Pancreas (tissue), 10 donors: ENCODE measurements at regions not wholly inside any gene's neighbourhood (a gene's known extent, or its start where the extent isn't known, plus 50 kb on each side); places are given as distances from the start of the nearest gene placed in this dataset.

Experiments used
- ATAC-seq, 4 donors: fragments of 200-7000 bp; cut with Tn5 transposase; one replicate each; pipeline versions ENCODE4 v1.8.0 to v1.9.1; 2020; ENCODE audit warnings: mild to moderate bottlenecking in 4 of 4, moderate library complexity in 4 of 4
- DNase-seq, 6 donors: peaks; one replicate each; pipeline ENCODE4 v3.0.0-alpha.2; 2020
- FAIRE-seq: peaks from 2 replicates; lab custom pipeline; 2012; peaks lifted over from hg19 to GRCh38; lab: Jason Lieb, UNC
- H3K27ac ChIP-seq, 4 donors: fragments of 200-600 bp; sonication (generic); 1 replicate in 3 of 4; 2 replicates in 1 of 4; pipeline versions ENCODE4 v1.5.0 to v1.8.0; 2020
- H3K27me3 ChIP-seq, 4 donors: fragments of 200-600 bp; one replicate each; pipeline ENCODE4 v1.8.0; 2021
- H3K36me3 ChIP-seq, 3 donors: fragments of 200-600 bp; sonication (generic) in 1 of 3; one replicate each; pipeline versions ENCODE4 v1.5.0 to v1.8.0; 2020 to 2021
- H3K4me1 ChIP-seq, 3 donors: fragments of 200-600 bp; one replicate each; pipeline ENCODE4 v1.8.0; 2021
- H3K4me3 ChIP-seq, 4 donors: fragments of 200-600 bp; sonication (generic) in 2 of 4; one replicate each; pipeline versions ENCODE4 v1.5.0 to v1.8.0; 2020 to 2021
- H3K9me3 ChIP-seq, 4 donors: fragments of 200-600 bp; one replicate each; pipeline ENCODE4 v1.8.0; 2021
- CTCF ChIP-seq, 4 donors: fragments of 200-600 bp; sonication (generic) in 3 of 4; IDR thresholded peaks; one replicate each; pipeline versions ENCODE4 v1.5.0 to v1.8.0; 2021; ENCODE audit warnings: antibody characterized with exemption in 4 of 4
- WGBS, 2 donors: extraction: QIAGEN DNeasy Blood & Tissue Kit; methylation state at CpG; one replicate each; pipeline ENCODE4 v1.1.7; 2013; 5-methylcytosine and 5-hydroxymethylcytosine counted together
- intact Hi-C, 3 donors: fragments of 100-400 bp; cut with DNase I; formaldehyde crosslinking; loops; one replicate each; pipeline versions ENCODE4 v1.11.1 to v1.14.2; 2022
- donor health status: healthy with polysubstance abuse.
- donor health status: DM: no; HTN: no; CAD: no; lungs with moderate emphysema.
- donor health status: DM: no; HTN: no; CAD: no.
- donor health status: control.
- donor health status: control.
- donor health status: Bipolar disorder and iron deficiency.
- donor health status: DM: yes; HTN: yes; CAD: no.
- donor health status: DM: no; HTN: no; CAD: no.
- donor health status: DM: no; HTN: no; CAD: no.
- donor health status: DM: yes; HTN: yes; CAD: no.

- WGBS, 2 donors, result 81 to 87% methylated on average over 2 of the region's 2 CpGs
- no peak overlapping the region for H3K27ac ChIP-seq
- H3K4me3 ChIP-seq, result no peak overlapping the region
- H3K4me1 ChIP-seq, result no peaks in the 10 kb centered on the region
- TF ChIP-seq CTCF (IDR thresholded peaks at IDR 0.05), result no peak
- no peaks in the 10 kb centered on the region for H3K9me3 ChIP-seq
- H3K36me3 ChIP-seq, result no peaks in the 10 kb centered on the region
- FAIRE-seq, result no peak
- intact Hi-C loops, result no loop called here
- ATAC-seq, result no peak
- H3K27me3 ChIP-seq, result no peaks in the 10 kb centered on the region
- no peak for DNase-seq
Measured at GRCh38 chr13:58573743-58574142, 942.2 kb downstream of the PCDH17 start.

GRCh38 chr13:58574791-58575190 lies 943.2 kb downstream of the PCDH17 start:
- Histone ChIP-seq H3K27ac (no peak overlapping the region), H3K4me3 (no peak overlapping the region), H3K36me3 (no peaks in the 10 kb centered on the region), H3K4me1 (no peaks in the 10 kb centered on the region), H3K27me3 (no peaks in the 10 kb centered on the region), H3K9me3 (no peaks in the 10 kb centered on the region)
- DNase-seq (peak in 1 of 6 donors; percentile 10), ATAC-seq (no peak), FAIRE-seq (no peak)
- intact Hi-C loops, result no loop called here
- TF ChIP-seq CTCF (IDR thresholded peaks at IDR 0.05), result no peak

GRCh38 chr13:58579468-58579867 lies 947.9 kb downstream of the PCDH17 start:
- no peak for DNase-seq
- no peak for ATAC-seq
- 69 to 80% methylated on average over 2 of the region's 2 CpGs for WGBS, 2 donors
- Histone ChIP-seq H3K9me3 (no peaks in the 10 kb centered on the region), H3K27me3 (no peaks in the 10 kb centered on the region), H3K4me1 (no peaks in the 10 kb centered on the region), H3K36me3 (no peaks in the 10 kb centered on the region), H3K27ac (no peak overlapping the region), H3K4me3 (no peak overlapping the region)
- no peak for FAIRE-seq
- no peak for TF ChIP-seq CTCF (IDR thresholded peaks at IDR 0.05)
- intact Hi-C loops, result no loop called here

GRCh38 chr13:58583966-58584365 lies 952.4 kb downstream of the PCDH17 start:
- H3K27ac ChIP-seq, result no peak overlapping the region
- no peaks in the 10 kb centered on the region for H3K27me3 ChIP-seq
- FAIRE-seq (no peak), DNase-seq (no peak), ATAC-seq (no peak)
- WGBS, 2 donors, result 91 to 100% methylated on average over 1 of the region's 1 CpG
- no peaks in the 10 kb centered on the region for H3K9me3 ChIP-seq
- H3K4me3 ChIP-seq, result no peak overlapping the region
- intact Hi-C loops, result no loop called here
- H3K36me3 ChIP-seq, result no peaks in the 10 kb centered on the region
- no peak for TF ChIP-seq CTCF (IDR thresholded peaks at IDR 0.05)
- no peaks in the 10 kb centered on the region for H3K4me1 ChIP-seq

- WGBS, 2 donors, result 52 to 66% methylated on average over 2 of the region's 2 CpGs
- DNase-seq (no peak), FAIRE-seq (no peak), ATAC-seq (no peak)
- intact Hi-C loops, result no loop called here
- H3K27me3 ChIP-seq, result no peaks in the 10 kb centered on the region
- H3K36me3 ChIP-seq, result no peaks in the 10 kb centered on the region
- no peak overlapping the region for H3K27ac ChIP-seq
- no peaks in the 10 kb centered on the region for H3K4me1 ChIP-seq
- no peaks in the 10 kb centered on the region for H3K9me3 ChIP-seq
- H3K4me3 ChIP-seq, result no peak overlapping the region
- TF ChIP-seq CTCF (IDR thresholded peaks at IDR 0.05), result no peak
Measured at GRCh38 chr13:58584610-58585009, 953.1 kb downstream of the PCDH17 start.
